GM11168 (cell line): ENCODE measurements at regions not wholly inside any gene's neighbourhood (a gene's known extent, or its start where the extent isn't known, plus 50 kb on each side); places are given as distances from the start of the nearest gene placed in this dataset.

Experiments
- in situ Hi-C: fragments of 300-500 bp; cut with MboI; formaldehyde crosslinking; loops from one replicate; pipeline ENCODE4 v1.12.0; 2022; ENCODE audit warnings: low sequenced_read_pairs; ENCODE audit not compliant: unreplicated experiment

DNA sequence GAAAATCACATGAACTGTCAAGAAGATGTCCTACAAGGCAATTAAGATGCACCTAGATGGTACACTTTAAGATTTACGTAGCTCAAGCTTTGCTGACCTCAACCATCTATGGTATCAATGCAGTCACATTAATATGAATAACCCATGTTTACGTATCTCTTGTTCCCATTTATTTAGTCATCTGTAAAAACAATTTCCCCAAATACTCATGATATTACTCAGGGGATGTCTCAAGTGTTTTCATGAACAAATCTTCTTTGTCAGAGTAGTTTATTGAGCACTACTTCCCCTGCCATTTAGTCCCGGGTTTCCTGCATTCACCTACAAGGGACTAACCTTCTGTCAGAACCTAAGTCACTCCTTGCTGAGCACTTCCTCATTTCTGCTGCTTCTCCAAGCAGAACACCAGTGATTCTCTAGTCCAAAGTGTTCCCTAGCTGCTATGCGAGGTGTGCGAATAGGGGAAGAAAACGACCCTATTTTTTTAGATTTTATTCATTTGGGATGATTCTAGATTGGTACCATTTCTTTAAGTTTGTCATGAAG lies 554.3 kb upstream of the LRRC4C start:
- in situ Hi-C loops = no loop called here

DNA sequence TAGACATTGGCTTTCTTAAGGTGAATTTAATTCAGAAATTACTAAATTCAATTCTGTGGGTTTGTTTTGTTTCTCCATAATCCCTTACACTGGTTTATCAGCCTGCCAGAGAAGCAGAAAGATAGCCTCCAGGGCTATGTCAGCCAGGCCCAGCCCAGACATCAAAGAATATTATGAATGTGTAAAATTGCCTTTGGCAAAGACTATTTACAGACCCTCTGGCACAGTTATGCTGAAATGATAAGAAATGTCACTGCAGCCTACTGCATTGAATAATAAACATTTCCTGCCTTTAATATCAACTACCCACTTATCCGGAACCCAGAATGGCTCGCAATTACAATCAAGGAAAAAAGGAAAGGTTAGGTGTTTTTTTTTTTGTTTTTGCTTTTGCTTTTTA lies 562.5 kb upstream of the LRRC4C start:
- in situ Hi-C loops = no loop called here

DNA sequence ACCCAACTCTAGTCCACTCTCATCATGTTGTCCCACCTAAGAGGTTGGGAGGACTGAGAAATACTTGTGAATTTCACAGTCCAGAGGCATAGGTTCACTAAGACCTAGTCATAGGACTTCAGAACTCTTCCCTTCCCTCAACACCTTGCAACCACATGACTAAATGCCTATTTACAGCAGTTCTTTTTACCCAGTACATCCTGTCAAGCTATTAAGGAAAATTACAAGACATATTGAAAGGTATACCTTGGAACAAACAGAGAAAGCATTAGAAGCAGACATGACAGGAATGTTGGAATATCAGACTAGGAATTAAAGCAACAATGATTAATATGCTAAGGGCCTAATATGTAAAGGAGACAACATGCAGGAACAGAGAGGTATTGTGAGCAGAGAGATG lies 563.8 kb upstream of the LRRC4C start:
- in situ Hi-C loops = no loop called here

DNA sequence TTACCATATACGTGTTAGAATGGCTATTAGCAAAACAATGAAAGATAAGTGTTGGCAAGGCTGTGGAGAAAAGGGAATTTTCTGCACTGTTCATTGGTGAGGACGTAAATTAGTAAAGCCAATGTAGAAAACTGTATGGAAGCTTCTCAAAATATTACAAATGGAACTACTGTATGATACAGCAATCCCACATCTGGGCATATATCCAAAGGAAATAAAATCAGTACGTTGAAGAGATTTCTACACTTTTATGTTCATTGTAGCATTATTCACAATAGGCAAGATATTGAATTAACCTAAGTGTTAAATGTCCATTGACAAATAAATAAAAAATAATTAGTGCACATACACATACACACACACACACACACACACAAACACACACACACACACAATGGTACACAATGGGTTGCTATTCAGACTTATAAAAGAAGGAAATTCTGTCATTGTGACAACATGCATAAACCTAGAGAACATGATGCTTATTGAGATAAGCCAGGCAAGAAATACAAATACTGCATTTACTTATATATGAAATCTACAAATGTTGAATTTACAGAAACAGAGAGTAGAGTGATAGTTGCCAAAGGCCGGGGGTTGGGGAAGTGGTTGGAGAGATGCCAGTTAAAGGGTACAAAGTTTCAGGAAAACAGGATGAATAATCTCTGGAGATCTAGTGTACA lies 565.8 kb upstream of the LRRC4C start:
- in situ Hi-C loops = no loop called here

DNA sequence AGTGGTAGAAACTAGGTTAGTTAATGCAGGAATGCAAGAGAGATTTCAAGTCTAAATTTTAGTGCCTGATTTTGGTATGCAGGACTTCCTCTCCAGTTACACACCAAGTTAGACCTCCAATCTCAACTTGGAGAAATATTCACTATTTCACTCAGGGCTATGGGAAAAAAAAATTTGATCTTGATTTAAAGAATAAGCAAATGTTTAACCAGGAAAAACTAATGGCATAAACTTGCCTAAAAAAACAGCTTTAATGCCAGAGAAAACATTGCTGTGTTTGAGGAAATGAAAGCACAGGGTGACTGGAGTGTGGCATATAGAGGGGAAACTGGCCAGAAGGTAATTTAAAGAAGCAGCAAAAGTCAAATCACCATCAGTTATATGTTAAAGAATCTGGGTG lies 575.4 kb upstream of the LRRC4C start:
- in situ Hi-C loops = no loop called here

DNA sequence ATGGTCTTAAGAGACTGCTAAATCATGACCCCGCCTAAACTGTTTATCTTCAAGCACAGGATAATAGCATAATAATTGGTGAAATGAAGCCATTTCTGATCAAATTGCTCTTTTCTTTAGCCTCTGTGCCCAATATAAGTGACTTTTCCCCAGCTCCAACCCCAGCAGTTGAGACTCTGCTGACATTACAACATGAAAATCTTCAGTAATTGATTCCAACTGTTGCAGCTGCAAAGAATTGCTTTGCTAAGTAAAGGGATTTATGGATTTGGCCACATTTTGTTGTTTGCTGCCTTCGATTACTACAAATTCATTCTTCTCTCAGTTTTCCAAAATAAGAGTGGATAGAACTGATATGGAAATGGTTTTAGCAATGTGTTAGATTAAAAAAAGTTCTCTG lies 576.7 kb upstream of the LRRC4C start:
- in situ Hi-C loops = no loop called here

DNA sequence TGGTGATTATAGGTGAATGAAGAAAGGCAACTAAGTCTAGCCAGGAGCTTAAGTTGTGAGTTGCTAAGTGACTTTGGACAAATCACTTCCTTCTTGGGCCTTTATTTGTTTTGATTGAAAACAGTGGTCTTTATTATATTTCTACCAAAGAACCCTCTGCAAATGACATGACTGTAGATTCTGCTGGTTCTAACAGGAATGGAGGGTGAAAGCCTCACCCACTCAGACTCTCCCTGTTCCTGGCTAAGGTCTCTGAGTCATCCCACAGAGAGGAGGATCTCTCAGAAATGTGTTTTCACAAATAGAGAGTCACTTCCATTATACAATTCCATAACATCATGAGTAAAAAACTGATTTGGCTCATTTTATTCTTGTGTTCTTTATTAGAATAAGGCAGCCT lies 583.9 kb upstream of the LRRC4C start:
- in situ Hi-C loops = no loop called here

DNA sequence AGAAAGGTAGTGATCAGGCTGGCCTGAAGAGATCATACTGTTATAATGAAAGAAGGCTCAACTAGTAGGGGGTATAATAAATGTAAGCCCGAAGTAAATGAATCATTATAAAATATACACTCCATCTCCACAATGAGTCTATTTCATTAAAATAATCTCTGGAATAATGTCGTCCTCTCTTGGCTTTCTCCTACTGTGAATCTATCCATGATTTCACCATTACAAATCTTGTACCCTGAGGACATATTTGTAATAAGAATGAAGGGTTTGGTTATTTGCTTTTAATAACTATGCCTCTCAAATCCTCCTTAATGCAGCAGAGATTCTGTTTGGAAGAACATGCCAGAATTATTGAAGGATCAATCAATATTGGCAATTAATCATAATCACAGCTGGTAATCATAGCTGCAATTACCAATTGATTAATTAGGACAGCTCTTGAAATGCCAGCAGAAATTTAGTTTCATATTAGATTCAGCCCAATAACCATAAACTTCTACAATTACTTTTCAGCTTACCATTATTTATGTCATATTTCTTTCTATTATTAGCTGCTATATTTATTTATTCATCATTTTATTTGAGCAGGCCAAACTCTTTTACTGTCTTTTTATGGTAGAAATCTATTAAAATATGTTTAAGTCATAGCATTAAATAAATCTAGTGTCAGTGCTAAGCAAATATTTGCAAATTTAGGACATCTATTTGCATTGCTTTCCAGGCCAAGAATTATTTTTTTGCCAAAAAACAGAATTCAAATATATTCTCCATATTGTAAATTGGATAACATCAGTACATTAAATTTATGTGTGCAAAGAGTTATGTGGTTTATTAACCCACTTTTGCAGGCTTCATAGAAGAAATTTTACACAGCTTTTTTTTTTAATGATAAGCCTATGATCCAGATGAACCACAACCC lies 588.4 kb upstream of the LRRC4C start:
- in situ Hi-C loops = no loop called here

DNA sequence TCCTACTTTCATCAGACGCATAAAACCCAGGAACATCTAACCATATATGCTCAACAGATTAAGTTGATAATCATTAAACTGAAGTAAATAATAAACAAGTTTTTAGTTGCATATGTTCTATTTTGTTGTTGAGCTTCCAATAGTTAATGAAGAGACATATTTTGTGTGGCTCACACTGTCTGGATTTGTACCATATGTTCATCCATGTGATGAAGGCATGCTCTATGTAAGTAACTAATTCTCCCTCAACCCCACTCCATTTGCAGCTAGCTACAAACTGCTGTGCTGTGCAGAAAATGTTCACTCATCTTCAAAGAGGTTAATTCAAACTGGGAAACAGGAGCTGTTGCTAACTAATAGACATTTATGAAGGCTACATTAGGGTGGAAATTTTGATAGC lies 589.7 kb upstream of the LRRC4C start:
- in situ Hi-C loops = no loop called here

DNA sequence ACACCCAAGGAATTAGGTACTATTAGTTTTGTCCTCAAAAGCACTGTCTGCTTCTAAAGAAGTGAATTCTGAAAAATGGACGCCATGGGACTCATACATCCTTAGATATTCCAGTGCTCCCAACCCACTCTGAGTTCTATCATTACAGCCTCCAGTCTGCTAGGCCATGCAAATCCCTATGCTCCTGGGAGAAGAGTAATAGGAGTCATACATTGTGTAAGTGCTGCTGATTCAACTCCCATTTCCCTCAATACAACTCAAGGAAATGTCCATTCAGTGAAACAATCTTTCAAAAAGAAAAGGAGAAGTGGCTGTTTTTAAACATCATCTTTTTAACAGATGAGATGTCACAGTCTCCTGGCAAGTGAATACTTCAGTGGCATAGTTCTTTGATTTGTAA lies 590.2 kb upstream of the LRRC4C start:
- in situ Hi-C loops = no loop called here

DNA sequence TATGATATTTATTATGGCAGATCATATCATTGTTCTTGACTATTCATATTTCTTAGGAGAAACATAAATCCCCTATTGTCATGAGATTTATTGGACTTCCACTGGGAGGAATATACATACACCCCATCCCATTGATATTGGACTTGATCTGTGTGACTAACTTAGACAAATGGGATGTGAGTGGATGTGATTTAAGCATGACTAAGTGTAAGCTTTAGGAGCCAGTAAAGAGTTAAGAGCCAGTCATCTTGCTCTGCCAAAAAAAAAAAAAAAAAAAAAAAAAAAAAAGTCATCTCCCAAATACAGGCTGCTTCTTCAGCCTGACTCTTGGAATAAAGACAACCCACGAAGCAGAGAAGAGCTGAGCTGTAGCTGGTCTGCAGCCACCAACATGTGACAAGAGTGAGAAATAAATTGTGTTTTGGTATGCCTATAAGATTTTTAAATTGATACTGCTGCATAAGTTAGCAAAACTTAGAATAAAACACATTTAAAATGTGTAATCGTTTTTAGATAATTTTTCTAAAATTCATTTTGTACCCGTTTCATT lies 595.0 kb upstream of the LRRC4C start:
- in situ Hi-C loops = no loop called here

DNA sequence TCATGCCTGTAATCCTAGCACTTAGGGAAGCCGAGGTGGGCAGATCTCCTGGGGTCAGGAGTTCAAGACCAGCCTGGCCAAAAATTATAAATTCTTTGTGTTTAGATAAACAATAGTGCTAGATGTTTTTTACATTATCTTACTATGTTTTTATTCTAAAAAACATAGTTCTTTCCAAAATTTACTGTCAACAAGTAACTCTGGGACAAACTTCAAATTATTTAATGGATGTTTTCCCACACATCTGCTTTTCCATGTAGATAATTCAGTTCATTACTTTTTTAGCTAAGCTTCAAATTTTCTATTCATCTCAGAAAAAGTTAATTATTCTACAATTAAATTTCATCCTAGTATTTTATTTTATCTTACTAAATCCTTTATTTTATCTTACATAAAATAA lies 596.2 kb upstream of the LRRC4C start:
- in situ Hi-C loops = no loop called here

DNA sequence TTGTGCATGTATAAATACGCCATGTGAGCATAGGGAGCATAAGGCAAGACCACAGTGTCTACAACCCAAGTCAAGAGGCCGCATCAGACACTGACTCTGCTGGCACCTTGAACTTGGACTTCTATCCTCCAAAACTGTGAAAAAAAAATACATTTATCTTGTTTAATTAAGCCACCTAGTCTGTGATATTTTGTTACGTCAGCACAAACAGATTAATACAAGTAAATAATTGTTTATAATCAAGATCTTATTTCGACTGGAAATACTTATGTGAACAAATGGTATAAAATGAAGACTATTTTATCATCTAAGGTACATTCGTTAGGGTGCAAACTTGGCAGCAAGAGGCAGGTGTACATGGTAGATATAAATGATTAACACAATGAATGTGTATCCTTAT lies 599.3 kb upstream of the LRRC4C start:
- in situ Hi-C loops = no loop called here

DNA sequence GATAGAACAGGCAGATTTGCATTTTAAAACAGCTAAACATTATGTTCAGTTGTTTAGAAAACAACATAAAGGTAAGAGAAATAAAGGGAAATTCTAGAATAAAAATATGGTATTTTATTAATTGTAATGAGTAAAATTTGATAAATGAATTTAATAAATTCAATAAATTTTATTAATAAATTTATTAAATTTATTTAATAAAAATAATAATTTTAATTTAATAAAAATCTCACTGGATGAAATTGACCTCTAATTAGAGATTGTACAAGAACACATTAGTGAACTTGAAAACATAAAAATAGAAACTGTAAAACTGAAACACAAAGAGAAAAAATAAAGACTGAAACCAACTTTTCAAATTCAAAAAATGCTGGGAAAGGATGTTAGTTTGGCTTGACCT lies 605.7 kb upstream of the LRRC4C start:
- in situ Hi-C loops = no loop called here

DNA sequence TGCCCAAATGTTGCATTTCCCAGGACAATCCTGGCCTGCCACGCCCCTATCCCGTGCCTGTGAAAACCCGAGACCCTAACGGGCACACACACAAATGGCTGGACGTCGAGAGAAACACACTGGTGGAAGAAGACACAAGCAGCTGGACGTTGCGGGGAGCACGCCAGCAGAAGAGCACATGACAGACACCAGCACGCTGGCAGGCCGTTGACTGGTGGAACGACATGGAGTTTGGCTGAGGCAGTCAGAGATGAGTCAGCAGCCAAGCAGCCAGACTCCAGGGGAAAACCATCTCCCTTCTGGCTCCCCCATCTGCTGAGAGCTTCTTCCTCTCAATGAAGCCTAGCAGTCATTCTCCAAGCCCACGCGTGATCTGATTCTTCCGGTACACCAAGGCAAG lies 606.7 kb upstream of the LRRC4C start:
- in situ Hi-C loops = no loop called here

DNA sequence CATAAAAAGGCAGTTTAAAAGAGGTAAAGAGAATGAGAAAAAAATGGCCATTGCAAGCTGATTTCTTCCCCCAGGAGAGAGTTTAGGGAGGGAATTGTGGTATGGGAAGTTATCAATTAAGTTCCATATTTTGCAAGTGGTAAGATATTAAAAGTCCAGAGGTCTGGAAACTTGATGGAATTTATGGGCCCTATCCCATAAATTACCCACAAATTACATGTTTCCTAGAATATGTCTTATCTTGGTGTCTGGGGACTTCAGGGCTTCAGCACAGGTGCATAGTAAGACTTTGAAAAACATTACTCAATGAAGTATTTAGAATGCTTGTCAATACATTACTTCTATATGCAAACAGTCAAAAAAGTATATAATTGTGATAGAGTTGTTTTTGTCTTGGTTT lies 614.9 kb upstream of the LRRC4C start:
- in situ Hi-C loops = no loop called here

DNA sequence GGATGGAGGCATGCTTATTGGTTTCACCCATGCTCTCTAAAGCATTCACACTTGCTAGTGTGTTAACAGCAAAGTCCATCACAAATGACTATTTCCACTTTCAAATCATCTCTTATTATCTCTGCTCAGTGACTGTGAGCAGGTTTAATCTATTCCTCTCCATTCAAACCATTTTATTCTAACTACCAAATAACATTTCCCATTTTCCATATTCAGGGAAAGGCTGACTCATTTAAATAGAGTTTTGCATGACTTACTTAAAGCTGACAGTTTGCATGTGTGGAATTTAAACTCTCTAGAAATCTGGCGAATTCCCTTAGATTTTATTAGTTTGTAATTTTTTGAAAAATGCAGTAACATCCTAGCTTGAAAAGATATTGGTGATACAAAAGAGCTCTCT lies 615.7 kb upstream of the LRRC4C start:
- in situ Hi-C loops = no loop called here

DNA sequence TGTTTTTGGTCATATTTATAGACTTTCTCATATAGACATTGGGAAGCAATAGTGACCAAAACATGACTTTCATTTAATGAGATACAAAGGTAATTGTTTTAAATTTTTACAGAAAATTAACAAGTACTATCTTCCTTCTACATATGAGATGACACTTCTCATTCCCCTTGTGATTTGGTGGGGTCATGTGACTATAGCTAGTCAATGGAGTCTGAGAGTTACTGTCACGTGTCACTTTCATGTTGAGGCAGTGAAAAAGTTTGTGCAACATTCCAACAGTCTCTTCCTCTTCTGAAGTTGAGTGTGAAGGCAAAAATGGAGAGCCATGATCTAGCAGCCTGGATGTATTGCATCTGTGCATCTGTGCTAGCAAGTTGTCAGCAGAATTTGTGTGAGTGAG lies 618.3 kb upstream of the LRRC4C start:
- in situ Hi-C loops = no loop called here

DNA sequence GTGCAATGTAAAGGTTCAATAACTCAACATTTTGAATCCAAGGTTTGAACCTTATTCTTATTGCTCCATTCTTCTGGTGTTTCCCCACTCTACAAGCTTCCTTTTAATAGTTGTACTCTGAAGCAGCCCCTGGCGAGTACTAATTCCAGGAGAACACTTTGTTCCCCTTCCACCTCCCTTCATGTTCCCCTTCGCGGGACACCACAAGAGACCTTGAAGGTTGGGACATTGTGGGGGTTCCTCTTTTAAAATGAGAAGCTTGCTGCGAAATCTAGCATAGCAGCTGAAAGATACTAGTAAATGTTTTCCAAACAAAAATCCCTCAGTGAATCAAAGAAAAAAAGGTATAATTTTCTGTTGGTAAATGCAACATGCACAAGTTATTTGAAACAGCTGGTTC lies 626.3 kb upstream of the LRRC4C start:
- in situ Hi-C loops = no loop called here

DNA sequence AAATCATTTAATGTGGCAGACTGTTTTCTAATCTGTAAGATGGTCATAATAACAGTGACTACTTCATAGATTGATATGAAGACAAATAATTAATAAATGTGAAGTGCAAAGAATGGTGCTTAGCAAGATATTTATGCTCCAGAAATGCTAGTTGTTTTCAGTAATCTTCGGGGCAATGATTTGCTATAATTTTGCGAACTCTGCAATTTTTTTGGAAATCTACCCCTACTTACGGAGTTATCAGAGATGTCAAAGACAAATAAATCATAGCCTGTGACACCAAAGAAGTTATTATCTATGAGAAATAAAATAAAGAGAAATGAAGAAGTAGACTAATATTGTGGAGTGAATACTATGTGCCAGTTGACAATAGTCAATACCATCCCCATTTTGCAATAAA lies 634.1 kb upstream of the LRRC4C start:
- in situ Hi-C loops = no loop called here

DNA sequence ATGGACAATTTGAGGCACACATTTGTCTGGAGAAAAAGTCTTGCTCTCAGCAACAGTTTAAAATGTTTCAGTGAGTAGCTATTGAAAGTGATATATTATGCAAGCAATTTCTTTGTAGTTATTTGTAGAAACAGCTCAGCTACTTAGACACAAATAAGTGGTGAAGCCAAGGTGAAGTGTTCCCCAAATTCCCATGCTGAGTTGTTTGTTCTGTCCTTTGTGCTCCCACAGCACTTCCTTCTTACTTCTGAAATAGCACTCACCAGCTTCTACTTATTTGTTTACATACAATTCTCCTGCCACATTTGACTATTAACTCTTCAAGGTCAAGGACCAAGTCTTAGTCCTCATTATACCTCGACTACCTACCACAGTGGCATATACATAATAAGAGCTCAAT lies 638.6 kb upstream of the LRRC4C start:
- in situ Hi-C loops = no loop called here
